G401 (cell line): ENCODE measurements at regions not wholly inside any gene's neighbourhood (a gene's known extent, or its start where the extent isn't known, plus 50 kb on each side); places are given as distances from the start of the nearest gene placed in this dataset.

Experiments used
- DNase-seq: peaks from one replicate; pipeline ENCODE4 v3.0.0-alpha.2; 2015; ENCODE audit warnings: low spot score
- in situ Hi-C: cut with HindIII; loops from 2 replicates; pipeline ENCODE4 v1.10.0; 2016; ENCODE audit warnings: low sequenced_read_pairs, mixed read lengths

DNA sequence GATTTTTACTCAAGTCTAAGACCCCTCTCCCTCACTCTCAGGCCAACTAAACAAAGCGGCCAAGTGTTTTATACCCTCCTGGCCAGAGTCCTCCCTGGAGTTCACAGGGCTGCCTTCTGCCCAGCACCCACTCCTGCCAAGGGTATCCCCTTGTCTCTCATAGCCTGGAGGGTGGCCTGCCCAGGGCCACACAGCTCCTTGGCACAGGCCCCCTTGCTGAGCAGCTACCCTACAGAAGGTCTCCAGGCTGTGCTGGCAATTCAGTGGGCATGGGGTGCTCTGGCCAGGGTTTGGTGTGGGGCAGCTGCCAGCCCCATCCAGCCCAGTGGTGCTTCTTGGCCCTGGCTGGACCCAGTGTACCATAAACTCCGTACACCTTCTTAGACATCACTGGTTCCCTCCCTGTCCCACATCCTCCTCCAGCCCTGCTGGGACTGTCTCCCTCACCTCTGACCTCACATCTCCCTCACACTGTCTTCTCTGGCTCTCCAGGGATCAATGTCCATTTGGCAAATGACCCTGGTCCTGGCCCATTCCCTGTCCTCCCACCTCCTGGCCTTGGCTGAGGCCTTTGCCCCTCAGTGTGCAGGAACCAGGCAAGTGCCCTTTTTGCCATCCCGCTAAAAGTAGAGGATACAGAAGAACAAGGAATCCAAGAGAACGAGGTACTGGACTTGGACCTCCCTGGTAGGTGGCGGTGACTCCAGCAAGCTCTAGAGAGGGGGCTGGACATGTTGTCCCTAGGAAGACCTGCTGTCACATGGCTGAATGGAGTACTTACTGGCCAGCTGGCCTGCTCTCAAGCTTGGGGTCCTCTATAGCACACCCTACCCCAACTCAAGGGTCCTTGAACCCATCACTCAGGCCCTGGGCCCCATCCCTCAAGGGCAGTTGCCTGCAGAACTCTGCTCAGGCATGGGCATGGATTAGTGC is 50.0 kb upstream of the TRPM1 start:
- in situ Hi-C loops = no loop called here
- DNase-seq = no peak

GRCh38 chr15:31153531-31153930 is 52.0 kb upstream of the TRPM1 start:
- no peak for DNase-seq
- in situ Hi-C loops = no loop called here

- in situ Hi-C loops = no loop called here
- no peak for DNase-seq
Measured at GRCh38 chr15:31155151-31155550, 53.6 kb upstream of the TRPM1 start.

- in situ Hi-C loops = no loop called here
- DNase-seq = no peak
Measured at GRCh38 chr15:31156226-31156625, 54.7 kb upstream of the TRPM1 start.

GRCh38 chr15:31156808-31157207 is 55.3 kb upstream of the TRPM1 start:
- DNase-seq = no peak
- in situ Hi-C loops = no loop called here

- DNase-seq = no peak
- in situ Hi-C loops = no loop called here
Measured at GRCh38 chr15:31157644-31158069, 56.1 kb upstream of the TRPM1 start.

DNA sequence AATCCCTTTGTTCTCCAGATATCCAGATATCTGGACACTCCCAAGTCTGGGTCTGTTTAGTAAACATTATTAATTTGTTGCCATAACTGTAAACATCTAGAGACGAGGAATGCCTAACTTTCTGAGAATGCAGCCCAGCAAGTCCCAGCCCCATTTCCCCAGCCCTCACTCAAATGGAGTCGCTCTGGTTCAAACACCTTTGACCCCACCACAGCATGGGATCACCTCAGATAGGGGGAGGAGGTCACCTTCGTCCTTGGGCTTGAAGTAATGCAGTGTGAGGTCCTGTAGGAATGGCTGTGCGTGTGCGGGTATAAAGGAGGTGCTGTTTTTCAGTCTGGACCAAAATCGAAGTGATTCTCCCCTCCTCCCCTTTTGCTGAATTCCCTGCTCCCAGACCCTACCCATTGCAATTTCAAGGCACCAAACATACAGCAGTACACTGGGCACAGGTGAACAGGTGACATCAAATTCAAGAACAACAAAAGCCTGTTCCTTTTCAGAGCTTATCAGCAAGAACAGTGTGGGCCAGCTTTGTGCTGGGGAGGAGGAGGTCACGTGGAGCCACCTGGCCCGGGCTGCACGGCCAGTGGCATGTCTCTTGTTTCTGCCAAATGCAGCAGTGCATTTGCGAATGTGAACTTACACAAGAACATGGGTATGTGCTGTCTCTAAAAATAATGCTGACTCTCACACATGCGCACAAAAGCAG is 57.5 kb upstream of the TRPM1 start:
- in situ Hi-C loops = no loop called here

GRCh38 chr15:31159837-31160236 is 58.3 kb upstream of the TRPM1 start:
- in situ Hi-C loops = no loop called here
- no peak for DNase-seq

More for the DNA sequence above, 57.5 kb upstream of the TRPM1 start:
- peak; percentile 18 for DNase-seq

DNA sequence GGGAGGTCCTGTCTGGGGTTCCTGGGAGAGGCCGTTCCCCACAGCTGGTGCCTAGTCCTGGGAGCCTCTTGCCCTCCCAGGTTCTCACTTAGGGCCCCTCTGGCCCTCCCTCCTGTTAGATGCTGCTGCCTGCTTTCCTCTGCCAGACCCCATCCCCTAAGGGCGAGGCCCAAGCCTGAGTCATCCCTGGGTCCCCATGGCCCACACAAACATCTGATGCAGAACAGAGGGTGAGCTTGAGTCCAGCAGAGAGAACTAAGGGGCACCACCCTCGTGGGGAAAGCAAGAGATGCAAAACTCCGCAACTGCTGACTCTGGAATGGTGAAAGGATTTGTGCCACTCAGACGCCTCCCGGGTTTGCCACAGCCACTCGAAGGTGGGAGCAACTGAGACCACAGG is 58.8 kb upstream of the TRPM1 start:
- in situ Hi-C loops = no loop called here
- DNase-seq = no peak

DNA sequence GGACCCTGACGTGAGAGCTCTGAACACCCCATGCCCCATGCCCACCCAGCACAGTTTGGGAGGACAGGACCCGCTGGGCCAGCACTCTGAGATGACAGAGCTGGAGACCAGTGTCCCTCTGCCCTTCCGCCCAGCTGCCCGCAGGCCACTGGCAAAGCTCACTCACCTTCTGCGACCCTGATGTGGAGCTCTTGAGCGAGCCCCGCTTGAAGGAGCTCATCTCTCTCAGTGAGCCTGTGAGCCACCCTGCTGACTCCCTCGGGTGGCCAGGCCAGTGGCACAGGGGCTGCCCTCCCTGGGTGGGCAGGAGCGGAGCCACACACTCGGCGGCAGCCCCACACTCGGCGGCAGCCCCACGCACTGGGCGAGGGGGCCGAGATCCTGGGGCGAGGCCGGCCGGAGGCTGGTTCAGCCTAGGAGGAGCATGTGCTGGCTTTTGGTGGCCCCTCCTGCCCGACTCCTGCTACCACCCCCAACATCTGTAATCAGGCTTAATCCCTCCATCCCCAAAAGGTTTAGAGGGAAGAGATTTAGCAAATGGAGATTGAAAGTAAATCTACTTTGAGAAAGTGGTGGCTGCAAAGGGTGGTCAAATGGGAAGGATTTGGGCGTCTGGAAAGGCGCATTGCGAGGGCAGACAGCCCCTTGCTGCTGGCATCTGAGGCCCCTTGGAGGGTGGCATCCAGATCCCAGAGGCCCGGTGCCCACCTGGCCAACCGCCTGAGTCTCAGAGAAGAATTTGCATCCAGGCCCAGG is 59.4 kb upstream of the TRPM1 start:
- in situ Hi-C loops = no loop called here
- no peak for DNase-seq

GRCh38 chr15:31161951-31162350 is 60.4 kb upstream of the TRPM1 start:
- no peak for DNase-seq
- in situ Hi-C loops = no loop called here

- in situ Hi-C loops = no loop called here
Measured at GRCh38 chr15:31162721-31163510, 61.4 kb upstream of the TRPM1 start.

DNA sequence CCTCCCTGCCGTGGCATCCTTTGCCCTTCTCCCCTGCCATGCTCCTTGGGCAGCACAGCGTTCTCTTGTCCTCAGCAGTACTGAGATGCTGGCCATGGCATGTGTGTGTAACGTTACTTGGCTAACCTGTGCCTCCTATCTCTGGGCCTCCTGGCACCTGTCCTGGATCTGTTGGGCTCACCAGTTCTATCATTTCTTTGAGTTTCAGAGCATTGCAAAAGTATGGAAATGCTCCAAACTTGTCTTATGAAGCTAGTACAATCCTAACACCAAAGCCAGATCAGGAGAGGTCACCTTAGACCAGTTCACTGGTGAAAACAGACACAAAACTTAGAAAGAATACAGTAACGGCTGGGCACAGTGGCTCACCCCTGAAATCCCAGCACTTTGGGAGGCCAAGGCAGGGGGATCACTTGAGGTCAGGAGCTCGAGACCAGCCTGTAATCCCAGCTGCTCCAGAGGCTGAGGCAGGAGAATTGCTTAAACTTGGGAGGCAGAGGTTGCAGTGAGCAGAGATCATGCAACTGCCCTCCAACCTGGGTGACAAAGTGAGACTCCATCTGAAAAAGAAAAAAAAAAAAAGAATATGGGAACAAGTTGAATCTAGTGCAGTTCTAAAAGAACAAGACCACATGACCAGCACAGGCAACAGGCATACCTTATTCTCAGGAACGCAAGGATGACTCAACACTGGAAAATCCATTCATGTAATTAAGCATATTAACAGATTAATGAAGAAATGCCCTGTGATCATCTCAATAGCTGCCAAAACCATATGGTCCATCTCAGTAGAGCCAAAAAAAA is 62.4 kb upstream of the TRPM1 start:
- in situ Hi-C loops = no loop called here
- no peak for DNase-seq

More at GRCh38 chr15:31162721-31163510, 61.4 kb upstream of the TRPM1 start:
- DNase-seq = no peak

DNA sequence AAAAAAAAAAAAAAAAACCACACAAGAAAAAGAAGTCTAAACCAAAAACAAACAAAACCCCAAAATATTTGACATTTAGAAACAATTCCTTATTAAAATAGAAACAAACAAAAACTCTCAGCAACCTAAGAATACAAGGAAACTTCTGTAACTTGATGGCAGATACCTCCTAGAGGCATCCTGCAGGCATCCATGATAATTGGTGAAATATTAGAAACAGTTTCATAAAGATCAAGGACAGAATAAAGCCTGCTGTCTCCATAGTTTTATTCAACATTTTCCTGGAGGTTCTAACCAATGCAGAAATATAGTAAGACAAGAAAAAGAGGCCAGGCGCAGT is 63.0 kb upstream of the TRPM1 start:
- in situ Hi-C loops = no loop called here
- DNase-seq = no peak

DNA sequence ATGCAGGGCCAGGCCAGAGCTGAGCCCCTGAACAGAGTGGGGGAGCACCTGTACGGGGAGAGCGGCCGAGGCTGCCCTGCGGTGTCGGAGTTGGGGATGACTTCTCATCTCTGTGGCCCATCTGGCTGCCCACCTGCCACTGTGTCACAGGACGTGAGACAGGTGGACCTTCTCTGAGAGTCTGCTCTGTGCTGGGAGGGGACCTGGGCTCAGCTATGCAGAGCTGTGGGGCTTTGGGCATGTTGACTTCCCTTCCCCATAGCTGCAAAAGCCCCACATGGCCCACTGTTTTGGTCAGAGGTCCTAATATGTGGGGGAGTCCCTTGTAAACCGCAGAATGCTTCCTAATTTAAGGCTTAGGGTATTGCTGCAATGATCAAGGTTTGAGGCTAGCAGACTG is 68.0 kb upstream of the TRPM1 start:
- in situ Hi-C loops = no loop called here
- no peak for DNase-seq

- in situ Hi-C loops = no loop called here
- no peak for DNase-seq
Measured at GRCh38 chr15:31171731-31172130, 70.2 kb upstream of the TRPM1 start.

- in situ Hi-C loops = no loop called here
- DNase-seq = no peak
Measured at GRCh38 chr15:31172606-31173005, 71.1 kb upstream of the TRPM1 start.

DNA sequence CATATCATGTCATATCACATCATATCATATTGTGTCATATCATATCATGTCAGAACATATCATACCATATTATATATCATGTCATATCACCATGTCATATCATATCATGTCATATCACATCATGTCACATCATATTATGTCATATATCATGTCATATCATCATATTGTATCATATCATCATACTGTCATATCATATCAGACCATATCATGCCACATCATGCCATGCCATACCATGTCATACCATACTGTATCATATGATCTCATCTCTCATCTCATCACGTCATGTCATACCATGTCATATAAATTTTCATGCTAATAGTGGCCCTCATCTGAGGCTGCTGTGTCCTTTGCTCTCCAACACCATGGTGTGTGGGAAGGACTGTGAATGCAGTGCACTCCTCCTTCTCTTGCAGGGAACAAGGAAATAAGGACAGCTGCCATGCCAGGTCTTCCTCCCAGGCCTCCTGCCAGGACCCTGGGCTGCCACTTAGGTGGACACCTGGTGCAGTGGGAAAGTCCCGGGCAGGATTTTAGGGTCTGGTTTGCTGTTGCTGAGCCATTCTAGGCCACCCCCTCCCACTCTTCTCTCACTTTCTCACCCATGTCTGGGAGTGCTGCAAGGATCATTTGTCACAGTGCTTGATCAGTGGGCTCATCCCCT is 72.4 kb upstream of the TRPM1 start:
- DNase-seq = peak; percentile 72
- in situ Hi-C loops = no loop called here
